ENCODE measurements at regions not wholly inside any gene's neighbourhood (a gene's known extent, or its start where the extent isn't known, plus 50 kb on each side); places are given as distances from the start of the nearest gene placed in this dataset.

DNA sequence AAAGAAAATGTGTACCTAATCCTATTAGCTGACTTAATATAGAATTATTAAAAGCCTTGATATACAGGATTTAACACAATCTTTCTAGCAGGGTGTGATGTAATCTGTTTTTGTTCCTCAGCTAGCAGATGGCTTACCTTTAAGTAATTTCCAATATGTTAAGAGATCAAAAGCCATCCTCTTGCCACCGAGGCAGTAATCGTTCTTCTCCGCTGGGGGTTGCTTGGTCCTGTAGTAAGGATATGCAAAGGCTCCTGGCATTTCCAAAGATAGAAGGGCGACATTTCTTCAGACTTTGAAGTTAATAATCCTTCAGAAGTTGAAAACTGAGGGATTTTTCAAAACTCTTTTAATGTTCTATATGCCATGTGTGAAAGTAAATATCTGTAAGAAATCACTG, 156.4 kb downstream of the FZD1 start:
- no peaks in the 10 kb centered on the region for H3K9me2 ChIP-seq (replicated peaks; ENCODE audit: control insufficient read depth, low read length)
- H3K4me3 ChIP-seq (ENCODE audit: low read length), result no peak overlapping the region
- no peaks in the 10 kb centered on the region for H3F3A ChIP-seq (ENCODE audit: control insufficient read depth, insufficient read depth)
- H3K4me2 ChIP-seq (ENCODE audit: low read length), result no peak overlapping the region
- TF ChIP-seq, protein P1, sequence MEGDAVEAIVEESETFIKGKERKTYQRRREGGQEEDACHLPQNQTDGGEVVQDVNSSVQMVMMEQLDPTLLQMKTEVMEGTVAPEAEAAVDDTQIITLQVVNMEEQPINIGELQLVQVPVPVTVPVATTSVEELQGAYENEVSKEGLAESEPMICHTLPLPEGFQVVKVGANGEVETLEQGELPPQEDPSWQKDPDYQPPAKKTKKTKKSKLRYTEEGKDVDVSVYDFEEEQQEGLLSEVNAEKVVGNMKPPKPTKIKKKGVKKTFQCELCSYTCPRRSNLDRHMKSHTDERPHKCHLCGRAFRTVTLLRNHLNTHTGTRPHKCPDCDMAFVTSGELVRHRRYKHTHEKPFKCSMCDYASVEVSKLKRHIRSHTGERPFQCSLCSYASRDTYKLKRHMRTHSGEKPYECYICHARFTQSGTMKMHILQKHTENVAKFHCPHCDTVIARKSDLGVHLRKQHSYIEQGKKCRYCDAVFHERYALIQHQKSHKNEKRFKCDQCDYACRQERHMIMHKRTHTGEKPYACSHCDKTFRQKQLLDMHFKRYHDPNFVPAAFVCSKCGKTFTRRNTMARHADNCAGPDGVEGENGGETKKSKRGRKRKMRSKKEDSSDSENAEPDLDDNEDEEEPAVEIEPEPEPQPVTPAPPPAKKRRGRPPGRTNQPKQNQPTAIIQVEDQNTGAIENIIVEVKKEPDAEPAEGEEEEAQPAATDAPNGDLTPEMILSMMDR (IDR thresholded peaks at IDR 0.05; ENCODE audit: low read depth, low read length, poor library complexity, severe bottlenecking), result no peak
- no peak for TF ChIP-seq EZH2phosphoT487 (IDR thresholded peaks at IDR 0.05; ENCODE audit: borderline replicate concordance, low read length)
- H3K27ac ChIP-seq (ENCODE audit: low read depth, low read length), result no peak overlapping the region
- H3K9me3 ChIP-seq (ENCODE audit: control insufficient read depth, insufficient read depth, low read length), result no peaks in the 10 kb centered on the region
- no peaks in the 10 kb centered on the region for H3K36me3 ChIP-seq (ENCODE audit: control insufficient read depth, low read length)
- H4K20me1 ChIP-seq (ENCODE audit: control insufficient read depth, insufficient read depth, low read depth, low read length), result no peaks in the 10 kb centered on the region
- no peaks in the 10 kb centered on the region for H3K79me2 ChIP-seq (ENCODE audit: control insufficient read depth, low read length)
- no peaks in the 10 kb centered on the region for H3K4me1 ChIP-seq (ENCODE audit: control insufficient read depth, low read length)
- no peaks in the 10 kb centered on the region for H3K27me3 ChIP-seq (ENCODE audit: control insufficient read depth, low read length)

DNA sequence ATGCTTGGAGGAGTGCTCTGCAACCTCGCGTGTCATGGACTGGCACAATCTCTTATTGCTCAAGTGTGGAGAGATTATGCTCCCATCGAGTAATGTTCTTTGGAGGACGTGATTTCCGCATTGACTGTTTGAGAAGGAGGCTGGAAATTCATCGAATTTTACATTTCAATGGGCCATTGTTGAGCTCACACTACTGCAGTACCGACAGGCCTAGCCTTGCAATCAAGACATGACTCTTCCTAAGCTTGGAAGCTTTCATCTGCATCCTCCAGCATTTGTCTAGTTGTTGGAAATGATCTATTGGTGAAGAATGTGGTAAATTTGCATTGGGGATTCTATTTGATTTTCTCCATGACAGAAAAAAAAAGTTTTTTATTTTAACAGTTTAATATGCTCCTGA, 156.8 kb downstream of the FZD1 start:
- TF ChIP-seq, protein P1 (IDR thresholded peaks at IDR 0.05; ENCODE audit: low read depth, low read length, poor library complexity, severe bottlenecking), result no peak
- TF ChIP-seq EZH2phosphoT487 (IDR thresholded peaks at IDR 0.05; ENCODE audit: borderline replicate concordance, low read length), result no peak
- Histone ChIP-seq H3K4me2 (ENCODE audit: low read length) (no peak overlapping the region), H3F3A (ENCODE audit: control insufficient read depth, insufficient read depth) (no peaks in the 10 kb centered on the region), H3K79me2 (ENCODE audit: control insufficient read depth, low read length) (no peaks in the 10 kb centered on the region), H3K4me3 (ENCODE audit: low read length) (no peak overlapping the region), H3K27me3 (ENCODE audit: control insufficient read depth, low read length) (no peaks in the 10 kb centered on the region; the same call in 1 of the 2 replicates), H3K36me3 (ENCODE audit: control insufficient read depth, low read length) (no peaks in the 10 kb centered on the region), H3K27ac (ENCODE audit: low read depth, low read length) (no peak overlapping the region), H3K9me3 (ENCODE audit: control insufficient read depth, insufficient read depth, low read length) (no peaks in the 10 kb centered on the region), H3K9me2 (replicated peaks; ENCODE audit: control insufficient read depth, low read length) (no peaks in the 10 kb centered on the region), H4K20me1 (ENCODE audit: control insufficient read depth, insufficient read depth, low read depth, low read length) (no peaks in the 10 kb centered on the region), H3K4me1 (ENCODE audit: control insufficient read depth, low read length) (no peaks in the 10 kb centered on the region)

DNA sequence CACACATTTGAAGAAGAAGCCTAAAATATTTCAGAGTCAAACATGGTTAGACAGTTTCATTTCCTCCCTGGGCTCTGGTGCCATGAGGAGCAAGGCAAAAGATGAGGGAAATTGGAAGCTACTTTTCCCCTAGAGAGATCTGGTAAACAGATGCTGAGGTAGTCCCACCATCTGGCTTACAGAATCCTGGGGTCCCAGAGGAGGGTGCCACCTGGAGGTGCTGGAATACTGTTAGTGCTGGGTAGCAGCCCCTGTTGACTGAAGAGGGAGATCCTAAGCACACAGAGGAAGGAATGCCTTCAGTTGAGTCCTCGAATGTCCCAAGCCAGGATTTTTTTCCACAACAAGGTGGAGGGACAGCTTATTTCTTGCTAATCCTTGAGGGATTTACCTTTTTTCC, 160.1 kb downstream of the FZD1 start:
- H3K27me3 ChIP-seq (ENCODE audit: control insufficient read depth, low read length), result peaks cover 3% of the 10 kb centered on the region; the same call in 1 of the 2 replicates
- H3K79me2 ChIP-seq (ENCODE audit: control insufficient read depth, low read length), result no peaks in the 10 kb centered on the region
- H3K9me2 ChIP-seq (replicated peaks; ENCODE audit: control insufficient read depth, low read length), result no peaks in the 10 kb centered on the region
- no peak for TF ChIP-seq EZH2phosphoT487 (IDR thresholded peaks at IDR 0.05; ENCODE audit: borderline replicate concordance, low read length)
- TF ChIP-seq, protein P1 (IDR thresholded peaks at IDR 0.05; ENCODE audit: low read depth, low read length, poor library complexity, severe bottlenecking), result no peak
- no peak overlapping the region for H3K4me3 ChIP-seq (ENCODE audit: low read length)
- H3K4me1 ChIP-seq (ENCODE audit: control insufficient read depth, low read length), result no peaks in the 10 kb centered on the region
- H3K27ac ChIP-seq (ENCODE audit: low read depth, low read length), result no peak overlapping the region
- H4K20me1 ChIP-seq (ENCODE audit: control insufficient read depth, insufficient read depth, low read depth, low read length), result no peaks in the 10 kb centered on the region
- no peaks in the 10 kb centered on the region for H3K36me3 ChIP-seq (ENCODE audit: control insufficient read depth, low read length)
- H3F3A ChIP-seq (ENCODE audit: control insufficient read depth, insufficient read depth), result no peaks in the 10 kb centered on the region
- no peak overlapping the region for H3K4me2 ChIP-seq (ENCODE audit: low read length)
- no peaks in the 10 kb centered on the region for H3K9me3 ChIP-seq (ENCODE audit: control insufficient read depth, insufficient read depth, low read length)

Measured in DOHH2 (cell line).